Adipocyte (in vitro differentiated cells): ENCODE measurements at regions not wholly inside any gene's neighbourhood (a gene's known extent, or its start where the extent isn't known, plus 50 kb on each side); places are given as distances from the start of the nearest gene placed in this dataset.
"Not testable (repeated sequence)": the region's sequence is repeated elsewhere in the genome, so short reads cannot be mapped to it uniquely, and the experiment has no call there.

Source experiments
- DNase-seq: peaks from one replicate; pipeline ENCODE4 v3.0.0-alpha.2; 2015; ENCODE audit warnings: low read depth
- H3K27me3 ChIP-seq: replicated peaks from 2 replicates; pipeline ENCODE4 v1.7.0; 2013; ENCODE audit warnings: mild to moderate bottlenecking, low read length, moderate library complexity; ENCODE audit not compliant: control insufficient read depth, insufficient read depth
- H3K36me3 ChIP-seq: 2 replicates; pipeline ENCODE4 v1.7.0; 2013; ENCODE audit warnings: low read length, mild to moderate bottlenecking, moderate library complexity; ENCODE audit not compliant: control insufficient read depth, insufficient read depth, severe bottlenecking
- H3K4me1 ChIP-seq: 2 replicates; pipeline ENCODE4 v1.7.0; 2013; ENCODE audit warnings: mild to moderate bottlenecking, low read length, moderate library complexity; ENCODE audit not compliant: control insufficient read depth, insufficient read depth
- H3K4me3 ChIP-seq: 2 replicates; pipeline ENCODE4 v1.7.0; 2013; ENCODE audit warnings: mild to moderate bottlenecking, low read length, moderate library complexity
- H3K9ac ChIP-seq: 2 replicates; pipeline ENCODE4 v1.7.0; 2013; ENCODE audit warnings: mild to moderate bottlenecking, low read length, moderate library complexity
- H3K9me3 ChIP-seq: 2 replicates; pipeline ENCODE4 v1.7.0; 2013; ENCODE audit warnings: mild to moderate bottlenecking, low read length, moderate library complexity; ENCODE audit not compliant: control insufficient read depth

DNA sequence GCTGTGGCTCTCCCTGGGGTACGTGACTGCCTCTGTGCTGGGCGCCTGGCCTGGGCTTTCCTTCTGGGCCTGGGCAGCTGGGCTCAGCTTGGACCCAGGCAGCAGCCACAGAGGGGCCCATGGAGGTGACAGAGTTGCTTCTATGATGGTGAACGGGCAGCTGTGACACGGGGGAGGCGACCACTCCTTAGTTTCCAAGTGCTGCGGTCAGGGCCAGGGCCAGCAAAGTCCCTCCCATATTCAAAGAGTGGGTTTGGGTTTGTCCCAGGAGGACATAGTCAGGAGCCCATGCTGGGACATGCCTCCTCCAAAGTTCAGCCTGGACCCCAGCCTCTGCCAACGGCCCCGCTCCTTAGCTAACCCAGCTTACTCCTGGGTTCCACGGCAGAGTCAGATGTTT, 524.7 kb downstream of the GOLGA6L6 start:
- not testable (repeated sequence) for H3K4me3 ChIP-seq, H3K27me3 ChIP-seq, H3K4me1 ChIP-seq, DNase-seq, H3K36me3 ChIP-seq, H3K9ac ChIP-seq, H3K9me3 ChIP-seq

DNA sequence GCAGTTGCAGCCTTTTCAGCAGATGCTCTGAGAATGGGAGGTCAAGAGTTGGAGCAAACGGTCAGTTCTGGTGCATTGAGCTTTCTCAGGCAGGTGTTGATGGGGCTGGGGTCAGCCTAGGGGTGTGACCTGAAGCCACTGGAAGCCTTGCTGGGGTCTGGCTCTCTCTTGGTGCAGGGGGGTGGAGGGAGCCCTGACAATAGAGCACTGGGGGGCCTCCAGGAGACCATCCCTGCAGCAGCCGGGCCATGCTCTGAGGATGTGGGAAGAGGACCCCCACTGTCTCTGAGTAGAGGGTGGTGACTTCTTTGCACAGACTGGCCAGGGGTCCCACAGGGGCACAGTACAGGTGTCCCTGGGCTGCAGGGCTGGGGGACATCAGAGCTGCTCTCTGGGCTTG, 528.8 kb downstream of the GOLGA6L6 start:
- not testable (repeated sequence) for H3K4me3 ChIP-seq, H3K27me3 ChIP-seq, H3K9ac ChIP-seq, H3K36me3 ChIP-seq, H3K4me1 ChIP-seq, H3K9me3 ChIP-seq, DNase-seq

DNA sequence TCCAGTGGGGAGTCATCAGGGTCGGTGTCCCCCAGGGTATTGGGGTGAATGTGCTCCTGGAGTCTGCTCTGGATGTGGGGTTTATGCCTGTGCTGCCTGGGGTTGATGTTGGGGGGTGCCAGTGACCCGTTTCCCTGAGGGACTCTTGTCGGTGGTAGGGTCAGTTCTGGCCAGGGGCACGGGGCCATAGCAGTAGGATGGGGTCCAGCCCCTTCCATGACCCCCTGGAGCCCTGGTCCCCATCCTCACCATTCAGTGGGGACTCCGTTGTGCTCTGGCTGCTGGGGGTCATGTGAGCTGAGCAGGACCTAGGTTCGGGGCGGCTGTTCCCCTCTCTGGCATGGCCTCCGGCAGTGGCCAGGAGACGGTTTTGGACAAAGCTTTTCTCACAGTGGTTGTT, 530.8 kb downstream of the GOLGA6L6 start:
- H3K4me3 ChIP-seq, H3K36me3 ChIP-seq, H3K4me1 ChIP-seq, DNase-seq, H3K9me3 ChIP-seq, H3K9ac ChIP-seq, H3K27me3 ChIP-seq: not testable (repeated sequence)

DNA sequence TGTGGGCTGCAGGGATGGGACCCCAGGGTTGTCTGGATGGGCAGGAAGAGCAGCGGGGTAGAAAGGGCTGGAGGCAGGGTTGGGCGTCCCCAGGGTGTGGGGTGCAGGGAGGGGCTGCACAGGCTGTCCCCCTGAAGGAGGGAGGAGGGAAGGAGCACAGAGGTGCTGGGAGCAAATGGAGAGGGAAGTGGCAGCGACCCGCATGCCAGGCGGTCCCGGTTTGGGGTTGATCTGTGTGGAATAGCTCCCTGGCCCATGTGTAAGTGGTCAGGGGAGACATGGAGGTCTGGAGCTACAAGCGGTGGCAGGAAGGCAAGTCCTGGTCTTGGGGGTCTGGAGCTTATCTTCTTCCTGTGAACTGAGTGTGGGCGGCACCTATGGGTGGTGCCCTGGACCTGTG, 532.0 kb downstream of the GOLGA6L6 start:
- not testable (repeated sequence) for H3K27me3 ChIP-seq, H3K9me3 ChIP-seq, H3K9ac ChIP-seq, DNase-seq, H3K4me1 ChIP-seq, H3K36me3 ChIP-seq, H3K4me3 ChIP-seq

DNA sequence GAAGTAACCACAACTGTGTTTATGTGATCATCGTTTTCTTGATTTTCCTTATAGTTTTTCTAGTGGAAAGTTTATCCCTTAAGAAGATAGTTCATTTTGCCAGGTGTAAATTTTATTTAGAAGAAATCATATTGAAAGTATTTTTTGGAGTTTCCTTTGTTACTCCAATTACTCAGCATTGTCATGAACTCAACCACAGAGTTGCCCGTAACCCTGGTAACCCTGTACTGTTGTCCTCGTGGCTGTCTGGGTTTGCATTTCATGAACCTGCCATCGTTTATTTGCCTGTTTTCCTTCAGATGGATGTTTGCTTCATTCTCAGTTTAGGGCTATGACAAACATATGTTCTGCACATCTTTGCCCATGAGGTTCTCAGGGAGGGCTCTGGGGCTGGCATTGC, 534.3 kb downstream of the GOLGA6L6 start:
- not testable (repeated sequence) for H3K27me3 ChIP-seq, H3K36me3 ChIP-seq, H3K9ac ChIP-seq, H3K4me1 ChIP-seq, H3K4me3 ChIP-seq, DNase-seq, H3K9me3 ChIP-seq

DNA sequence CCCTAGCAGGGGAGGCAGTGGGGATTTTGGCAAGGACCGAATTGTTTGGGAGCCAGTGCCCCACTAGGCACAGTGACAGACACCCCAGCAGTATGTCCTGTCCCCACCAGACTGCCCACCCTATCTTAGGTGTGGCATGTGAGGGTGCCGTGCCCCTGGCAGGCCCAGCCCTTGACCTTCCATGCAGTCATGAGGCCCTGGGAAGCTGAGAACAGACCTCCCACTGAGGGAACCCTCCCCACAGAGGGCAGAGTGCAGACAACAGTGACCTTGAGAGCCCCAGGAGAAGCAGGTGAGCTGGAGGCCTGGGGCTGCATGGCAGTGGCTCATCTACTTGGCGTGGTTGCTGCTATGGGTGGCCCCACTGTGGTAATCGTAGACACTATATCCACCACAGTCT, 538.1 kb downstream of the GOLGA6L6 start:
- H3K9ac ChIP-seq, H3K4me3 ChIP-seq, DNase-seq, H3K4me1 ChIP-seq, H3K36me3 ChIP-seq, H3K9me3 ChIP-seq, H3K27me3 ChIP-seq: not testable (repeated sequence)

DNA sequence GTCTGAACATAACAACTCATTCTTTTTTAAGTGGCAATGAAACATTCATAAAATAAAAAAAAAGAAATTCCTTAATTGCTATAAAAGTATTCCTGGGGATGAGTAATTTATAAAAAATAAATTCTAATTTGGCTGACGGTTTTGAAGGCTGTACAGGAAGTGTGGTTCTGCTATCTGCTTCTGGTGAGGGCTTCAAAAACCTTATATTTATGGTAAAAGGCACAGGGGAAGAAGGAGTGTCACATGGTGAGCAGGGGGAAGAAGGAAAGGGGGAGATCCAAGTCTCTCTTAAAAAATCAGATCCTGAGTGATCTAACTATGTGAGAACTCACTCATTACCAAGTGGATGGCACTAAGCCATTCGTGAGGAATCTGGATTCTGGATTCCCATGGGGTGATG, 539.0 kb downstream of the GOLGA6L6 start:
- H3K9ac ChIP-seq, H3K27me3 ChIP-seq, H3K9me3 ChIP-seq, H3K4me3 ChIP-seq, H3K4me1 ChIP-seq, DNase-seq, H3K36me3 ChIP-seq: not testable (repeated sequence)

DNA sequence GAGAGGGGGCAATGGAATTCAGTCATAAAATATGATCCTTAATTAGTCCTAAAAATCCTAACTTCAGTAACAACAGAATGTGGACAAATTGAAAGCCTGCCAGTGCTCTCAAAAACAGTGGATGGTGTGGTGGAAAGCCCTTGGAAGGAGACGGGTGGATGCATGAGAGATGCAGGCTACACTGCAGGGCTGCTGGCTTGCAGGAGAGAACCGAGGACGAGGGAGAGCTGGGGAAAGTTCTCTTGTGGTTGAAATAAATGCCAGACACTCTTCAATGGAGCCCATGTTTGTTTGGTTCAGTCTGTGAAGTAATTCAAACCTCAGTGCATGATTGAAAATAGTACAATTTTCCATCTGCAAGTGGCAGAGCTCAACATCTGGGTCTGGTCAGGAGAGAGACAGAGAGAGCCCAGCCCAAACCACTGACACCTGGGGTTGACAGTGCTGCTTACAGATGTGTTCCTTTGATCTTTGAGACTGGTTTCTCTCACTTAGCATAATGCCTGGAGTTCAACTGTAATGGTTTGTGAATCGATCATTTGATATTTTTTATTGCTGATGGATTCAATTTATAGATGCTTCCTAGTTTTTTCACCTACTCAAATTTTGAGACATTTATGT, 544.9 kb downstream of the GOLGA6L6 start:
- not testable (repeated sequence) for H3K4me3 ChIP-seq, DNase-seq, H3K9ac ChIP-seq, H3K27me3 ChIP-seq, H3K36me3 ChIP-seq, H3K4me1 ChIP-seq, H3K9me3 ChIP-seq

DNA sequence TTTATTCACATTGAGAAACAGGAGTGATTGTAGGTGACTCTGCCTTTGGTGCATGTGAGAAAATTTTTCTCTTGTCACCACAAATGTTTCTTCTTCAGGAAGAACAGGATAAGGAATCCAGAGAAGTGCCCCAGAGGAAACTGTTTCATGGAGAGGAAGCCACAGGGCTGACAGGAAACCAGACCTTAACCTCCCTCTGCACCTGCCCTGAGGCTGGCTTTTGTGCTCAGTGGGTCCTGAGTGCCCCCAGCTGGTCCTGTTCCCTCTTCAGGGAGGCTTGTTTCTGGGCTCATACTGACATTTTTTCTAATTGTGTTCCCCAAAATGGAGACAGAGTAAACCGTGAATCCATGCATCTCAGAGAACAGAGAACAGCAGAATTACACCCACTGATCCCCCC, 546.3 kb downstream of the GOLGA6L6 start:
- not testable (repeated sequence) for H3K27me3 ChIP-seq, H3K9me3 ChIP-seq, H3K4me1 ChIP-seq, H3K36me3 ChIP-seq, H3K4me3 ChIP-seq, H3K9ac ChIP-seq, DNase-seq

DNA sequence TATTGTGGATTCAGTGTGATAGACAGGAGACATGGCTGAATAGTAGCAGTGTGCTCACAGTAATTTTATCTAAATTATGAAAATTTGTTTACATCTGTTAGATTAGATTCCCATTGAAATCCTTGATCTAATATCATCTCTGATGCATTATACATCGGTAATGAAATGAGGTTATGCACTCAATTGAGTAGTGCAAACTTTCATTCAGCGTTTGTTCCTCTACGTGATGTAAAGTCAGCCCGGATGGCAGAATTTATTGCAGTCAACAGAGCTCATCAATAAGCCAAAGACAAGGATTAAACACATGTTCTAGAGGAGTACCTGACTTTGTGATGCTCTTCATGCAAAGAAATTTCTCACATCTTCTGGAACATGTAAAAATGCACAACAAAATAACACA, 549.2 kb downstream of the GOLGA6L6 start:
- no peaks in the 10 kb centered on the region for H3K4me1 ChIP-seq
- H3K9me3 ChIP-seq: no peaks in the 10 kb centered on the region
- no peaks in the 10 kb centered on the region for H3K27me3 ChIP-seq
- H3K9ac ChIP-seq: no peak overlapping the region
- no peak overlapping the region for H3K4me3 ChIP-seq
- DNase-seq: no peak
- no peaks in the 10 kb centered on the region for H3K36me3 ChIP-seq

DNA sequence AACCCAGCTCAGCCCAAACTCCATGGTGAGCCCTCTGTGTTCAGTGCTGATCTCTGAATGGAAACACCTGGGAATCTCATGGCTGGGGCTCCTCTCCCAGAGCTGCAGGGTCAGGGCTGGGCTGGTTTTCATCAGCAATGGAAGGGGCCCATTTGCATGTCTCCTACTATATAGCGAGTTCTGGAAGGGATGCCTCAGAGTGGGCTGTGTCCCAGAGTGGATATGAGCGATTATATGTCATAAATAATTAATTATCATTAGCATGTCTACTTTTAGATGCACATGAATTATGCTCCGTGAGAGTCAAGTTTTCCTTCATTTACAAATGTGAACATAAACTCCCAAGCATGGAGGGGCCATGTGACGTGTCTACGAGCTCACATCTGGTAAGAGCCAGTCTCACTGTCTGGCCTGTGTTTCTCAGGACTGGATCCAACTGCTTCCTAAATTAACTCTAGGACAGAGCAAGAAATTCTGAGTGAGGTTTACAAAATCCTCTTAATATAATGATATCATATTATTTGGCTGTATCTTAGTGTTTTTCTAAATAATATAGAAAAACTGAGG, 553.4 kb downstream of the GOLGA6L6 start:
- Histone ChIP-seq H3K4me3 (no peak overlapping the region), H3K36me3 (no peaks in the 10 kb centered on the region), H3K4me1 (no peaks in the 10 kb centered on the region), H3K9me3 (no peaks in the 10 kb centered on the region), H3K9ac (no peak overlapping the region), H3K27me3 (no peaks in the 10 kb centered on the region)
- DNase-seq: no peak

DNA sequence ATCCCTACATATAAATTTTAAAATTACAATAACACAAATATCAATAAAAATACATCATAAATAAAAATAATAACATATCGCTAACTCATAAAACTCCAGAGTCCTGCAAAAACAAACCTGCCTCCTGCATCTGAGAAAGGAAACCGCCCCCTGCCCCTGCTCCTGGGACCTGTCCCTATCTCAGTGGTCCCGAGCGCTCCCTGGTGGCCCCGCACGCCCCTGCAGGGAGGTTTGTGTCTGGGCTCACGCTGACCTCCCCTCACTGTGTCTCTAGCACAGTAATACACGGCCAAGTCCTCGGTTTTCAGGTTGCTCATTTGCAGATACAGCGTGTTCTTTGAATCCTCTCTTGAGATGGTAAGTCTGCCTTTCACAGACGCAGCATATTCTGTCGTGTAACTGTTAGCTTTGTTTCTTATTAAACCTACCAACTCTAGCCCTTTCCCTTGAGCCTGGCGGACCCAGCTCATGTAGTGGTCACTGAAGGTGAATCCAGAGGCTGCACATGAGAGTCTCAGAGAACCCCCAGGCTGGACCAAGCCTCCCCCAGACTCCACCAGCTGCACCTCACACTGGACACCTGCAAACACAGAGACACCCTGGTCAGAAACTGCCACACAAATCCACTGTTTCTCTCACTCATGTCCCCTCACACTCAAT, 554.1 kb downstream of the GOLGA6L6 start:
- H3K9me3 ChIP-seq: no peaks in the 10 kb centered on the region
- H3K9ac ChIP-seq: no peak overlapping the region
- no peak overlapping the region for H3K4me3 ChIP-seq
- H3K36me3 ChIP-seq: no peaks in the 10 kb centered on the region
- H3K4me1 ChIP-seq: no peaks in the 10 kb centered on the region
- no peaks in the 10 kb centered on the region for H3K27me3 ChIP-seq
- no peak for DNase-seq
